ENCODE measurements at regions not wholly inside any gene's neighbourhood (a gene's known extent, or its start where the extent isn't known, plus 50 kb on each side); places are given as distances from the start of the nearest gene placed in this dataset.

DNA sequence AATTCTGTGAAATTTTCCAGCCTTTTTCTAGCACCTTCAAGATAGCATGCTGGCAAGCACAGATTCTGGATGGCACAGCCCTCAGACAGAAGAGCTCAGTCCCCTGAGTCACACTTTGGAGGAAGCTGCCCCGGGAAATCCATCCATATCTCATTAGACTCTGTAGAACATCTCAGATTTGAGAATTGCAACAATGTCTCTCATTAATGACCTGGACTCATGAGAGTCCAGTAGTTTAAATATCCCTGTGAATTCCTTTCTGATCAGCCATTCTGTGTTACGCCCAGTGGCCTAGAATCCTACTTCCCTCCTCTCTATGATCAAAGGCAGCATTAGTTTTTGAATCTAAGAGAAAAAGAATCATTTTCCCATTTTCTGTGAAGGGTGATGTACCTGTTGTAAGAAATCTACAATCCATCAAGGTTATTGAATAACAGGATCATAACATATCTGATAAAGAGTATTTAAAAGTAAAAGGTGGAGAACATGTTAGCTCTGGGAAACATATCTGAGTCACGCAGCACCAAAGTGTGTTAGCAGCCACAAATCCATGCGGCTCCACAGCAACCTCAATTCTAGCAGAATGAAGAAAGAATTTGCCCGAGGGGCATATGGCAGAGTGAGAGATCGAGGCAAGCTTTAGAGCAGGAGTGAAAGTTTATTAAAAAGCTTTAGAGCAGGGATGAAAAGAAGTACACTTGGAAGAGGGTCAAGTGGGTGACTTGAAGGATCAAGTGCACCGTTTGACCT lies 855.6 kb upstream of the TMEM132C start:
- Mint-ChIP-seq H3K27me3 (no peaks in the 10 kb centered on the region), H3K27ac (ENCODE audit: low read depth) (no peak overlapping the region), H3K9me3 (peaks cover 4% of the 10 kb centered on the region), H3K36me3 (ENCODE audit: insufficient read depth) (no peaks in the 10 kb centered on the region), H3K4me3 (no peak overlapping the region), H3K4me1 (no peaks in the 10 kb centered on the region)
- DNase-seq (ENCODE audit: low spot score in 2 of 2) = no peak
- no peak for ATAC-seq (replicated peaks; ENCODE audit: extremely low read depth, poor library complexity, severe bottlenecking)

DNA sequence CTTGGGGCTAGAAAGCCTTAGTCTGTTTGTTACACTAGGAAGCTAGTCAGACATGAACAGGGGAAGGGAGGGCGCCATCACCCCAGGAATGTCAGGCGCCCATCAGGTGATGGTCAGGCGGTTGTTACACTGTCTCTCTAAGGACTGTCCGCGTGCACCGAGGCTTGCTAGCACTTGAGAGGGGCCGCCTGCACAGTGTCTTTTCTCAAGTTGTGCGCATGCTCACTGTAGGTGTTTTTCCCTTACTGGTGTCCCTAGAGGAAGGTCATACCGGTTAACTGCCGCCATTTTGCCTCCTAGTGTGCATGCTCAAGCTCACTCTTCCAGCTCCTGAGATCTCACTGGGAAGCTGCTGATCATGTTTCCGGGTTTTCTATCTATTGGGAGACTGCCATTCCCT lies 855.0 kb upstream of the TMEM132C start:
- ATAC-seq (replicated peaks; ENCODE audit: extremely low read depth, poor library complexity, severe bottlenecking) = no peak
- DNase-seq (ENCODE audit: low spot score in 2 of 2) = no peak
- peaks cover 4% of the 10 kb centered on the region for H3K9me3 Mint-ChIP-seq
- H3K4me1 Mint-ChIP-seq = no peaks in the 10 kb centered on the region
- H3K36me3 Mint-ChIP-seq (ENCODE audit: insufficient read depth) = no peaks in the 10 kb centered on the region
- H3K27me3 Mint-ChIP-seq = no peaks in the 10 kb centered on the region
- H3K27ac Mint-ChIP-seq (ENCODE audit: low read depth) = no peak overlapping the region
- H3K4me3 Mint-ChIP-seq = no peak overlapping the region

DNA sequence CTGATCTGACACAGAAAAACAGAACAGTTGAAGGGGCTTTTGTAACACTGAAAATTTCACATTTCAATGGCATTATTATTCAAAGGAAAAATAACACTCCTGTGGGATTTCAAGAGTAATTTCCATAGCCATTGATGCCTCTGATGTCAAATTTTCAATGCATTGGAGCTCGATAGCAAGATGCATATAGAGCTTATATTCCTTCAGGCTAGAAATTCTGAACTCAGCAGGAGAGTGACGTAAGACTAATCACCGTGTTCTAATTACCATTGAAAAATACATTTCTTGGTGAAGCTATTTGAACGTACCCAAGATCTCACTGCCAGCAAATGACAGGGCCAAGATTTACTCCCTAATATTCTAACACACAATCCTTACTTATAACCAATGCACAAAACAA lies 854.1 kb upstream of the TMEM132C start:
- Mint-ChIP-seq H3K9me3 (peaks cover 4% of the 10 kb centered on the region), H3K36me3 (ENCODE audit: insufficient read depth) (no peaks in the 10 kb centered on the region), H3K27me3 (no peaks in the 10 kb centered on the region), H3K4me1 (no peaks in the 10 kb centered on the region), H3K4me3 (no peak overlapping the region), H3K27ac (ENCODE audit: low read depth) (no peak overlapping the region)
- ATAC-seq (replicated peaks; ENCODE audit: extremely low read depth, poor library complexity, severe bottlenecking) = no peak
- no peak for DNase-seq (ENCODE audit: low spot score in 2 of 2)

DNA sequence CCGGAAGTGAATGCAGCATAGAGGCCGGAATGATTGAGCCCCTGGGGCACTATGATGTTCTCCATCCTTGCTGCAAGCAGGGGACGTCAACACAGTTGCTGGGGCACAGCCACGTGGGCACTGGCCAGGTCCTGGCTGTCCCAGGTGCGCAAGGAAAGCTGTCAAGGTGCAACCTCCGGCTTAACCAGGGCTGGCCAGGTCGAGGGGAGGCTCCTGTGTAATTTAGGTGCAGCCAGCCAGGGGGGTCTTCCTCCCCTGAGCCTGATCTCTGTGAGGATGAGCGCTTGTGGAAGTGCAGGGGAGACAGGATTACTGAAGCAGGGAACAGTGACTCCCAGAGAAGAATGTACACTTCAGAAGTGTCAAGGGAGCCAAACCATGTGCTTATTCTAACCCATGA lies 852.8 kb upstream of the TMEM132C start:
- no peaks in the 10 kb centered on the region for H3K4me1 Mint-ChIP-seq
- H3K4me3 Mint-ChIP-seq = no peak overlapping the region
- no peak for ATAC-seq (replicated peaks; ENCODE audit: extremely low read depth, poor library complexity, severe bottlenecking)
- H3K27ac Mint-ChIP-seq (ENCODE audit: low read depth) = no peak overlapping the region
- H3K36me3 Mint-ChIP-seq (ENCODE audit: insufficient read depth) = no peaks in the 10 kb centered on the region
- no peak for DNase-seq (ENCODE audit: low spot score in 2 of 2)
- peaks cover 4% of the 10 kb centered on the region for H3K9me3 Mint-ChIP-seq
- H3K27me3 Mint-ChIP-seq = no peaks in the 10 kb centered on the region

DNA sequence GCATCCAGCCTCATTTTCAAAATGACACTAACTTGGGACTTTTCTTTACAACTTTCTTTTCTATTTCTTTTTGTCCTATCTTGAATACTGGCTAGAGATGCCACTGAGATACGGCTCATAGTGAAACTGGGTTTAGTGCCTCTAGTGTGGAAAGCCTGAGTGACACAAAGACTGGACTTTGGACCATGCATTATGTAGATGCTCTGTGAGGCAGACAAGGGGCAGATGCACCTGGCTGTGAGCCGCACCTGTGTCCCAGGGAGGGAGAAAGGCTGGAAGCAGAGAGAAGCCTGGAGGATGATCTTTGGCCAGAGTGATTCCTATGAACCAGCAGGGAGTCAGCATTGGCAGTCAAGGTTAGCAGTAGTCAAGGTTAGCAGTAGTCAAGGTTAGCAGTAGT lies 852.3 kb upstream of the TMEM132C start:
- no peaks in the 10 kb centered on the region for H3K27me3 Mint-ChIP-seq
- no peak overlapping the region for H3K4me3 Mint-ChIP-seq
- no peaks in the 10 kb centered on the region for H3K4me1 Mint-ChIP-seq
- H3K9me3 Mint-ChIP-seq = peaks cover 4% of the 10 kb centered on the region
- ATAC-seq (replicated peaks; ENCODE audit: extremely low read depth, poor library complexity, severe bottlenecking) (no peak), DNase-seq (ENCODE audit: low spot score in 2 of 2) (no peak)
- H3K27ac Mint-ChIP-seq (ENCODE audit: low read depth) = no peak overlapping the region
- no peaks in the 10 kb centered on the region for H3K36me3 Mint-ChIP-seq (ENCODE audit: insufficient read depth)

DNA sequence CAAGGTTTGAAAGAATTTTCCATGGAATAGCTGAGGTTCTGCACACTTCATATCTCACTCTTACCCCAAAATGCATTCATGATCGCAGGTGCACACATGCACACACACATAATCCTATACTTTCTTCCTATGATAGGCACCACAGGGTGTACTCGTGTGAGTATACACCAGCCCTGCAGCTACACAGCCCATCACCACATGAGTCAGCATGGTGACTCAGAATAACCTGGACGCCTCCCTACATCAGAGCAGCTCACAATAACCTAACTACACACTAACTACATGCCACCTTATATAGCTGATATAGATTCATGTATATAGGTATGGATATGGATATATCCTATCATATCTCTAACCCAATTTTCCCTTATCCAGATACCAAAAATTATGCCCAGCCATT lies 850.2 kb upstream of the TMEM132C start:
- H3K36me3 Mint-ChIP-seq (ENCODE audit: insufficient read depth) = no peaks in the 10 kb centered on the region
- H3K4me1 Mint-ChIP-seq = no peaks in the 10 kb centered on the region
- no peaks in the 10 kb centered on the region for H3K27me3 Mint-ChIP-seq
- H3K9me3 Mint-ChIP-seq = peaks cover 4% of the 10 kb centered on the region
- no peak overlapping the region for H3K27ac Mint-ChIP-seq (ENCODE audit: low read depth)
- H3K4me3 Mint-ChIP-seq = no peak overlapping the region
- DNase-seq (ENCODE audit: low spot score in 2 of 2) (no peak), ATAC-seq (replicated peaks; ENCODE audit: extremely low read depth, poor library complexity, severe bottlenecking) (no peak)

DNA sequence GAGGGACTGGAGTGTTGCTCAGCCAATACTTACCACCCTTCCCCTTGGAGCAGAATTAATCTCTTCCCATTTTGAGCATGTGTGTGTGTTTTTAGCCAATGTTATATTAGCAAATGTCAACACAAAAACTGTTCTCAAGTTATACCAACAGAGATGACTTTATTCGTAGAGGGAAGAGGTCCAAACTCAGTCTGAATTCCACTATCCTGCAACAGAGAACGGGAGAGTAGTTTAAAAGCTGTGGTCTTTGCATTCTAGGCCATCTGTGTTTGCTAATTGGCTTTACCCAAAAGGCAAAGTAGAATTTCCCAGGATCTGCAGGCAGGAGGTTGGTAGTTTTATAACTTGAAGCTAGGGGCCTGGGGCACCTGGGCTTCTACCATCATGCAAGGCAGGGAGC lies 847.9 kb upstream of the TMEM132C start:
- no peak overlapping the region for H3K27ac Mint-ChIP-seq (ENCODE audit: low read depth)
- no peaks in the 10 kb centered on the region for H3K4me1 Mint-ChIP-seq
- H3K4me3 Mint-ChIP-seq = no peak overlapping the region
- DNase-seq (ENCODE audit: low spot score in 2 of 2) (no peak), ATAC-seq (replicated peaks; ENCODE audit: extremely low read depth, poor library complexity, severe bottlenecking) (no peak)
- peaks cover 4% of the 10 kb centered on the region for H3K9me3 Mint-ChIP-seq
- H3K36me3 Mint-ChIP-seq (ENCODE audit: insufficient read depth) = no peaks in the 10 kb centered on the region
- no peaks in the 10 kb centered on the region for H3K27me3 Mint-ChIP-seq

DNA sequence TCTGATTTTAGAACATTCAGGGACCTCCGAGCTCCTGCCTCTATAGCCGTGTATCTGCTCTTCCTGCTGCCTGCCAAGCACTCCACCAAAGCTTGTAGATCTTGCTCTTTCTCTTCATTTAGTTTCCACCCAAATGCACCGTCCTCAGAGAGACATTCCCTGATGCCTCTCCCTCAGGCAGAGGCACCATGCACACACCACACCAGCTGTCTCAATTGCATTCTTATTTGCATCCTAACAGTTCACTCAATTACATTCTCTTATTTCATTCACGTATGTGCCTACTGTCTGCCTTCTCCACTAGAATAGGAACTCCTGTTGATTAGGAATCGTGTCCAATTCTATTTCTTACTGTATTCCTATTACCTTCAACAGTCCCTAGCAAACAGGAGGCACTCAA lies 845.4 kb upstream of the TMEM132C start:
- DNase-seq (ENCODE audit: low spot score in 2 of 2) (no peak), ATAC-seq (replicated peaks; ENCODE audit: extremely low read depth, poor library complexity, severe bottlenecking) (no peak)
- H3K36me3 Mint-ChIP-seq (ENCODE audit: insufficient read depth) = no peaks in the 10 kb centered on the region
- no peaks in the 10 kb centered on the region for H3K27me3 Mint-ChIP-seq
- peaks cover 4% of the 10 kb centered on the region for H3K9me3 Mint-ChIP-seq
- H3K27ac Mint-ChIP-seq (ENCODE audit: low read depth) = no peak overlapping the region
- no peaks in the 10 kb centered on the region for H3K4me1 Mint-ChIP-seq
- no peak overlapping the region for H3K4me3 Mint-ChIP-seq

DNA sequence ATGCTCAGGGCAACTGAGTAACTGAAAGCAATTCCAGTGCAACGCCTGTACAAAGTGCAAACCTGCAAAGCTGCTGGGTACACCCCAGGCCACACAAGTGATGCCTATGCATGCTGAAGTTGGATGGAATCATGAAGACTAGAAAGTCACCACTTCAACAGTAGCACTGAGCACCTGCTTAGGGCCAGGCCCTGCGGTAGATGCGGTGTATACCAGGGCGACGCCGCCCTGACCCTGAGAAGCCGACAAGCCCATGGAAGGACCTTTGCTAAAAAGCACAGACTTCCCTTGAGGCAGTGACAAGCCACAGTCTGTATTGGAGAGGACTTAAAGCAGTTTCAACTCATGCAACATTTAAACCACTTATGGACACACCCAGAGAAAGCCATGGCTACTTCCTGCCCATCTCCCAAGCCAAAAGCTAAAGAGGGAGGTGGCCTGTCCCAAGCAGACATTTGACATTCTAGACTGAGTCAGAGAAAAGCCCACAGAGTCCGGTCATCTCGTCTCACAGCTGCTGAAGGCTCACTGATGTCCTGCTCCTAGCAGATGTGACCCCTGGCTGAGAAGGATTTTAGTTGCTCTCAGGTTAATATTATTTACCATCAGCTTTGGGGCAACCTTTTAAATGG lies 843.9 kb upstream of the TMEM132C start:
- Mint-ChIP-seq H3K4me3 (no peak overlapping the region), H3K27me3 (no peaks in the 10 kb centered on the region), H3K9me3 (no peaks in the 10 kb centered on the region), H3K4me1 (no peaks in the 10 kb centered on the region), H3K27ac (ENCODE audit: low read depth) (no peak overlapping the region), H3K36me3 (ENCODE audit: insufficient read depth) (no peaks in the 10 kb centered on the region)
- DNase-seq (ENCODE audit: low spot score in 2 of 2) (no peak), ATAC-seq (replicated peaks; ENCODE audit: extremely low read depth, poor library complexity, severe bottlenecking) (no peak)

DNA sequence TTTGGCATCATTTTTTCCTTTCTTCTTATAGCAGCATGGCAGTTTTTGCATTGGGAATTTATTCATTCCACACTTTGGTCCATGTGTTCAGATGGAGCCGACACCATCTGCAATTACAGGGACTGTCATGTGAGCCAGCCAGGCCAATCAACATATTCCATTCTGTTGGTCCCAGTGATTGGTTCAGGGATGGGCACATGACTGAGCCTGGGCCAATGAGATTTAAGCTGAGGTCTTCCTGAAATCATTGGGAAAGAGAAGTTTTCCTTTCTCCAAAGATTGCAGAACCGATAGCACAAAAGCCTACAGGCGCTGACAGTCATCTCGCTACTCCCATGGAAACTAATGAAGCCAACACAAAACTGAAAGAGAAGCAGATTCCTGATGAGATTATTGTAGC lies 841.5 kb upstream of the TMEM132C start:
- no peaks in the 10 kb centered on the region for H3K4me1 Mint-ChIP-seq
- ATAC-seq (replicated peaks; ENCODE audit: extremely low read depth, poor library complexity, severe bottlenecking) (no peak), DNase-seq (ENCODE audit: low spot score in 2 of 2) (no peak)
- H3K9me3 Mint-ChIP-seq = no peaks in the 10 kb centered on the region
- no peak overlapping the region for H3K27ac Mint-ChIP-seq (ENCODE audit: low read depth)
- no peaks in the 10 kb centered on the region for H3K27me3 Mint-ChIP-seq
- H3K4me3 Mint-ChIP-seq = no peak overlapping the region
- H3K36me3 Mint-ChIP-seq (ENCODE audit: insufficient read depth) = no peaks in the 10 kb centered on the region

DNA sequence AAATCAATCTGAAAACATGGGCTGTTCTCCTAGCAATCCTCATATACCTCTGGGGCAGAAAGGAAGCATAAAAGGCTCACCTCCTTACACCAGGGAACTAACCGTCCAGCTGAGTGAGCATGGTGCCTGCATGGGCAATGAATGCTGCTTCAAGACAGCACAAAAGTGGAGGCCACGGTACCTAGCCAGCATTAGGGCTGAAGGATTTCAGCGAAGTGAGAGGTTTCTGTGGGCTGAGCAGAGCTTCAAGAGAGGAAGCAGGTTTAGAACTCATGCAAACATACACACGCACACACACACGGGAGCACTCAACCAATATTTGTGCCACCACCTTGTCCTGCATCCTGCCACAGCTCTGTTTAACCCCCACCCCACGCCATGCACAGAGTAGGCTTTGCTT lies 838.5 kb upstream of the TMEM132C start:
- H3K4me3 Mint-ChIP-seq = no peak overlapping the region
- no peak overlapping the region for H3K27ac Mint-ChIP-seq (ENCODE audit: low read depth)
- no peaks in the 10 kb centered on the region for H3K36me3 Mint-ChIP-seq (ENCODE audit: insufficient read depth)

DNA sequence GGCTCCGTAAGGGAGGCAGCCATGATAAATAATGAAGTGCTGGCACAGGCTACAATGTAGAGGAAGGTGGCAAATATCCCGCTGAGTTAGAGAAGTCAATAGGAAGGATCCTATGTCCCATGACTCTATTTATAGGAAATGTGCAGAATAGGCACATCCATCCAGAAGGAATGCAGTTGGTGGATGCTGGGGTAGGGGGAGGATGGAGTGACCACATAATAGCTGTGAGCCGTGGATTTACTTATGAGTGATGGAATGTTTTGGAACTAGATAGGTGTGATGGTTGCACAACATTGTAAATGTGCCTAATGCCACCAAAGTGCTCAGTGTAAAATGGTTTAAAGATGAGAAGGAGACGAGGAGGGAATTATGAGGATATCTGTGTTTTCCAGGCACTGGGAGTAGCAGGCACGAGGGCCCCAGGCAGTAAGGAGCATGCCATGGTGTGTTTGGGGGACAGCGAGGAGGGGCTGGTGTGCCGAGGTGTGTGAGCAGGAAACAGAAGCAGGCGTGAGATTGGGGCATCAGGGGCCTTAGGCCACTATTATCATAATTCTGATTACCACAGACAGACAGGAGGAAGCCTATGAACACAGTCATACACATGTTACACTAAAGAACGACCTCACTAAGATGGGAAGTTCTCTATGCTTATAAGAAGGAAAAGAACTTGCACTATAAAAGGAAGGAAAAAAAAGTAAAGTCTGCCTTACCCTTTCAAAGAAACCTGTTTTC lies 837.3 kb upstream of the TMEM132C start:
- Mint-ChIP-seq H3K27ac (ENCODE audit: low read depth) (no peak overlapping the region), H3K9me3 (no peaks in the 10 kb centered on the region), H3K4me3 (no peak overlapping the region), H3K4me1 (no peaks in the 10 kb centered on the region), H3K27me3 (no peaks in the 10 kb centered on the region), H3K36me3 (ENCODE audit: insufficient read depth) (no peaks in the 10 kb centered on the region)
- DNase-seq (ENCODE audit: low spot score in 2 of 2) (no peak), ATAC-seq (replicated peaks; ENCODE audit: extremely low read depth, poor library complexity, severe bottlenecking) (no peak)

More for the DNA sequence above, 838.5 kb upstream of the TMEM132C start:
- Mint-ChIP-seq H3K27me3 (no peaks in the 10 kb centered on the region), H3K4me1 (no peaks in the 10 kb centered on the region), H3K9me3 (no peaks in the 10 kb centered on the region)
- no peak for ATAC-seq (replicated peaks; ENCODE audit: extremely low read depth, poor library complexity, severe bottlenecking)
- no peak for DNase-seq (ENCODE audit: low spot score in 2 of 2)

DNA sequence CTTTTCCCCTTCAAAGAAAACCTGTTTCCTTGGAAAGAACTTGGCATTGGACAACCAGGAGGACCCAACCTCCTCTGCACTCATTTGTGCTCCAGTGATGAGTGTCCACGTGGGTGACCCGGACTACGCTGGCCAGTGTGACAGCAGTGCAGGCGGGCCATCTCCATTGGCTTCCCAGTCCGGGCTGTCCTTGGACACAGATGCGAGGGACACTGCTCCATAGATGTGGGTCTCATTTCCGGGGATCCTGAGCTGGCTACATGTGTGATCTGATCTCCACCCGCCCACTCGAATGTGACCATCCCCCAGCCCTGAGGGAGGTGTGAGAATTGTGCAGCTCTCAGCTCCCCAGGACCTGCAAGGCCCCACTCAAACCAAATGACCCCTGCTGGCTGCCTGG lies 836.6 kb upstream of the TMEM132C start:
- no peak overlapping the region for H3K4me3 Mint-ChIP-seq
- no peaks in the 10 kb centered on the region for H3K4me1 Mint-ChIP-seq
- no peak overlapping the region for H3K27ac Mint-ChIP-seq (ENCODE audit: low read depth)
- no peaks in the 10 kb centered on the region for H3K36me3 Mint-ChIP-seq (ENCODE audit: insufficient read depth)
- no peak for ATAC-seq (replicated peaks; ENCODE audit: extremely low read depth, poor library complexity, severe bottlenecking)
- no peak for DNase-seq (ENCODE audit: low spot score in 2 of 2)
- no peaks in the 10 kb centered on the region for H3K27me3 Mint-ChIP-seq
- H3K9me3 Mint-ChIP-seq = peaks cover 3% of the 10 kb centered on the region
